Activated CD4-positive, CD25-positive, alpha-beta regulatory T cell (primary cell): ENCODE measurements at regions not wholly inside any gene's neighbourhood (a gene's known extent, or its start where the extent isn't known, plus 50 kb on each side); places are given as distances from the start of the nearest gene placed in this dataset.

ENCODE experiments used
- DNase-seq, 4 experiments: peaks; one replicate each; lab custom pipeline; 2025; lab: John Stamatoyannopoulos, UW

GRCh38 chr1:61627365-61627764, 97.6 kb downstream of the TM2D1 start:
- no peak for DNase-seq

DNA sequence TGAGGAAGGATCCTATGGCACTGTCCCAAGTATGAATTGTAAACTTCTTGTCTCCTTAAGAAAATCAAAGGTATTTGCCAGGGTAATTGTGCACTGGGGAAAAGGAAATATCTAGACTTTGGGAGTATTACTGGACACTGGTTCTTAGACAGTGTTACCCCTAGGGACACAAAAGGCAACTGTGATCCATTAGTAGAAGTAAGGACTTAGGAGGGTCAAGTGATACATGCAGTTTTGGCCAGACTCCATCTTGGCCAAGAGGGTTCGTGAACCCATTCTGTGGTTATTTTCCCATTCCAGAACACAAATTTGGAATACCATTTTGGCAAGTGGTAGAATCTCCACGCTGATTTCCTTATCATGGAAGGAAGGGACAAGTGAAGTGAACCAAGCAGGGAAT, 98.1 kb downstream of the TM2D1 start:
- no peak for DNase-seq

DNA sequence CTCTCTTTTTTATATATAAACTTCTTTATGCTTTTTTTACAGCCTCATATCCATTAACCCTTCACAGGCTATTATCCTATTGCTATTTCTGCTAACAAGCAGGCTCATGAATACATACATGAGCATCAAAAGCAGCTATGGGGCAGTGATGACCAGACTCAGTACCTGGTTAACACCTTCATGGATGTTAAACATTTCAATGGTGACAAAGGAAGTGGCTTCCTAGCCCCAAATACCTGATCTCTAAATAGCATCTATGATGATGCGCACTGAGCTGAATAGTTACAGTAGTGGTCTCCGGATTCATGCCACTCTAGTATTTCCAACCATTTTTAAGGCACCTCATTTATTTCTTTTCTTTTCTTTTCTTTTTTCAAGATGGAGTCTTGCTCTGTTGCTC, 101.1 kb downstream of the TM2D1 start:
- DNase-seq, result no peak

- DNase-seq, result no peak
These were observed 104.4 kb downstream of the TM2D1 start for GRCh38 chr1:61620536-61620935.

DNA sequence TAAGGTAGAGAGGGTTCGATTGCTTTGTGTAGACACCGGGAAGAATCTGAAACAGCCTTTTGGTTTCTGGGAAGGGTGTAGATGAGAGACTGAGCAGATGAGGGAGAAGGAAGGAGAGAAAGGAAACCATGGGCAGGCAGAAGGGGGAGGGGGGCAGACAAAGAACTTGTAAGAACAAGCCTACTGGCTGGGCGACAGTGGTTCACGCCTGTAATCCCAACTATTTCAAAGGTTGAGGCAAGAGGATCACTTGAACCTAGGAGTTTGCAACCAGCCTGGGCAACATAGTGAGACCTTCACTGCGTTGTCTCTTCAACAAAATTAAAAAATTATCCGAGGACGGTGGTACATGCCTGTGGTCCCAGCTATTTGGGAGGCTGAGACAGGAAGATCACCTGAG, 106.2 kb downstream of the TM2D1 start:
- DNase-seq, result no peak

DNA sequence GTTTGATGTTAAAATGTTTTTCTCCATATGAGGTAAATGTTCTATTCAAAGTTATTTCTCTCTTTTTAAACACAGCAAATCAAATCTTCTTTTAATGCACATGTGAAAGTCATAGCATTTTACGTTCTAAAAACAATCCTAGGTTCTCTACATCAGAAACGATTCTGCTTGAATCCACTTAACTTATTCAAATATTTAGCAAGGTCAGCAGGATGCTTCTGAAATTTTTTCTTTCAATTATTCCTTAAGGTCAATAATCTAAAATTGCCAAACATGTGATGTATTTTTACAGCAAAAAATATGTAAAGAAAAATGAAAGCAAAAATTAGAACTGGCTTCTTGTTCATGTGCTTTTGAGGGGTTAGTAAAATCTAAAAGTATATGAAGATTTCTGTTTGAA, 106.7 kb downstream of the TM2D1 start:
- no peak for DNase-seq

DNA sequence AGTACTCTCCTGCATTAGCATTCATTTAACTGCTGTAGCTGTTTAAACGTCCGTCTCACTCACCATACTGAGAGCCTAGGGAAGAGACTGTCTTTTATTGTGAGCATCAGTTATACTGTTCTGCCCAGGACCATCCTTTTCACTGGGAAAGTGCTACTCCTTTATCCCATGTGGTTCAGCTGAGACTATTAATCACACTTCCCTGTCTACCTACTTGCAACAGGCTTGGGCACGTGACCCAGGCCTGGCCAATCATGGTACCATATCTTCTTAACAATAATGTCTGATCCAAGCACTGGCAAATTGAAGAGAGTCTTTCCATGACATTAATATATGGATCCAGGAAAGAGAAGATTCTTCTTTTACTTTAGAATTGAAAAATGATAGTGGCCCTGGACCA, 108.1 kb downstream of the TM2D1 start:
- no peak for DNase-seq

- no peak for DNase-seq
These were observed 112.3 kb downstream of the TM2D1 start for GRCh38 chr1:61612602-61613001.

DNA sequence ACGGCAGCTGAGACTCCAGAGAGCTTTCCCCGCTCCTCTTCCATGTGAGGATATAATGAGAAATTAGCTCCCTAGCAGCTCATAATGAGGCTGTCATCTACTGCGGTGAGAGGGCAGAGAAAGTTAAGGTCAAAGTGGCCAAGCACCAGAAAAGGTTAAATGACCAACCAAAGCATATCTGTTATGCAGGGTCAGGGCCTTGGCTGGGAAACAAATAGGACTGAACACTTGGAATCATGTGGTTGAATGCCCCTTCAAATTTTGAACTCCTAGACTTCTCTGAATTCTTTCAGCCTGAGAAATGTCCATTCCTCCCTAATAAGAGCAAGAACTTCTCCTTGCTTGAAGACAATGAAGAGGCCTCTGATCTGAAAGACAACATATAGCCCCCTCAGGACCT, 115.9 kb downstream of the TM2D1 start:
- no peak for DNase-seq

DNA sequence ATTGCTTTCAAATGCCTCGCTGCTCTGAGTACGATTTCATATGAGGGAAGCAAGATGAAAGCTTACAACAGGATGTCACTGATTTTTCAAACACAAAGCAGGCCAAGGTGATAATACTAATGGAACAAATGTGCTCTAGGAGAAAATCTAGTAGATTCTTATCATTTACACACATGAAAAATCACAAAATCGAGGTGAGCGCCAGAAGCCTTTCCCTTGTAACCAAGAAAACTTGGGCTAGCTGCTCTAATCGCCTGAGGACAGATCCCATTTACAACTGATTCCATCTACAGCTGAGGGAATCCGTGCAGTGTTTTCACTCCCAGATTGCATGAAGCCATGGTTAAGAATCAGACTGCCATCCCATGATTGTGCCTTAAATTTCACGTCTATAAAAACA, 117.5 kb downstream of the TM2D1 start:
- no peak for DNase-seq

- DNase-seq, result no peak
These were observed 118.3 kb downstream of the TM2D1 start for GRCh38 chr1:61606448-61607312.

GRCh38 chr1:61605607-61606321, 119.2 kb downstream of the TM2D1 start:
- no peak for DNase-seq

GRCh38 chr1:61604684-61605083, 120.3 kb downstream of the TM2D1 start:
- DNase-seq, result no peak

- DNase-seq, result no peak
These were observed 120.7 kb downstream of the TM2D1 start for GRCh38 chr1:61604261-61604660.

DNA sequence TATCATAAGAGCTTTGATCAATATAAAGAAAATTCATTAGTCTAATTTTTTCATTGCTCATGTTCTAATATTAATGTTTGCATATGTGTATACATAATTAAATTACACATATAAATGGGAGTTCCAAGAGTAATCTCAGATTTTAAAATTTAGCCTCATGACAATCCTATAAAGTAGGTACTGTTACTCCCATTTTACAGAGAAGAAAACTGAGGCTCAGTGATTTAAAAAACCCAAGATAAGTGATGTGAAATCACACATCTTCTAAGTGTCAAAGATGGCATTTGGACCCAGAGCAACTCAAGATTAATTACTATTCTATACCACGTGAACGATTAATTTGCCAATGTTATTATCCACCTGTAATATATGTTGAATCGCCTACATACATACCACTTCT, 122.3 kb downstream of the TM2D1 start:
- no peak for DNase-seq

GRCh38 chr1:61597601-61598000, 127.3 kb downstream of the TM2D1 start:
- DNase-seq, result no peak

DNA sequence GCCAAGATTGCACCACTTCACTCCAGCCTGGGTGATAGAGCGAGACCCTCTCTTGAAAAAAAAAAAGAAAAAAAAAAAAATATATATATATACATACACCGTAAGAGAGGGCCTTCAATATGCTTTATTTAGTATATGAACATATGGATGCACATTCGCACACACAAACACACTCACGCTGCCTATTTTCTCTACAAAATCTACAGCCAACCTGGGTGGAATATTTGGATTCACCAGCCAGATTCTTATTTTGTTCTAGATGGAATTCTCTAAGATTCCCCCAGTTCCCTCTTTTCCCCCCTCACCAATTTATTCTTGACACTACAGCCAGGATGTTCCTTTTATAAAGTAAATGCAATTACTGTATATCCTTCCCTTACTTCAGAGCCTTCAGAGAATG, 131.6 kb downstream of the TM2D1 start:
- no peak for DNase-seq

DNA sequence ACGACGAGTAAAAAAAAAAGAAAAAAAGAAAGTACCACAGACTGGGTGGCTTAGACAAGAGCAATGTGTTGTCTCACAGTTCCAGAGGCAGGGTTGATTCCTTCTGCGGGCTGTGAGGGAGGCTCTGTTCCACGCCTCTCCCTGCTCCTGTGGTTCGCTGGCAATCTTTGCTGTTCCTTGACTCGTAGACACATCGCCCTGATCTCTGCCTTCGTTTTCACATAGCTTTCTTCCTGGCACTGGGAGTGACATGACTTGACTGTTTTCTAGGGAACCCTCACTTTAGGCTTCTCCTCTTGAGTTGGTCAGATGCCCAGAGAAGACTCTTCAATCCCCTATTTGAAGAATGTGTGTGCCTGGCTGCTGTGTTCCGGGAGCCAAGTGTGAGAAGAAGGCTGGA, 133.6 kb downstream of the TM2D1 start:
- DNase-seq, result no peak

- DNase-seq, result peak in 2 of 4 experiments; percentile 4 to 11
These were observed 135.9 kb downstream of the TM2D1 start for GRCh38 chr1:61588736-61589672.

DNA sequence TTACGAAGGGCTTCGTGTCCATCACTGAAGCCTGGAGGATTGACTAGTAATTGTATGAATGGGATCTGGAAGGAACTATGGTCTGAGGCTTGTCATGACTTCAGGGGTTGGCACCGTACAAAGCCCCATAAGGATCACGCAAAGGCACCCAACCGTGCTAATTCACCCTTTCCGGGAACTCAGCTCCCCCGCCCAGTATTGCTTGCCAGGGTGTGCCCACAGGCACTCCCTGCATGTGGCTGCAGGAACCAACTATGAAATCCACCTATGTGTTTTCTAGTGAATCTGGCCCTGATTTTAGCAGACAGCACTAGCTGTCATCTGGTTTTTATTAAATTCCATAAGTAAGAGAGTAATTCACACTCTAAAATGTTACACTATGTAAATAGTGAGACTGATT, 139.2 kb downstream of the TM2D1 start:
- no peak for DNase-seq

GRCh38 chr1:61583703-61584102, 141.2 kb downstream of the TM2D1 start:
- DNase-seq, result no peak

- DNase-seq, result no peak
These were observed 143.7 kb downstream of the TM2D1 start for GRCh38 chr1:61581251-61581650.
